Subcutaneous abdominal adipose tissue (tissue), 5 donors: ENCODE measurements at regions not wholly inside any gene's neighbourhood (a gene's known extent, or its start where the extent isn't known, plus 50 kb on each side); places are given as distances from the start of the nearest gene placed in this dataset.
"Not testable (repeated sequence)": the region's sequence is repeated elsewhere in the genome, so short reads cannot be mapped to it uniquely, and the experiment has no call there.

Experiments used
- H3K27ac ChIP-seq: one replicate; pipeline ENCODE4 v1.7.0; 2013; ENCODE audit warnings: low read depth, mild to moderate bottlenecking, inconsistent platforms, low read length, moderate library complexity
- H3K27me3 ChIP-seq, 5 donors: one replicate each; pipeline ENCODE4 v1.7.0; 2013; ENCODE audit warnings: low read length in 5 of 5, inconsistent platforms in 1 of 5; ENCODE audit not compliant: control insufficient read depth in 5 of 5, insufficient read depth in 4 of 5
- H3K36me3 ChIP-seq, 5 donors: one replicate each; pipeline ENCODE4 v1.7.0; 2013; ENCODE audit warnings: low read length in 5 of 5; ENCODE audit not compliant: control insufficient read depth in 5 of 5, insufficient read depth in 5 of 5
- H3K4me1 ChIP-seq, 5 donors: one replicate each; pipeline ENCODE4 v1.7.0; 2013; ENCODE audit warnings: low read length in 5 of 5, mild to moderate bottlenecking in 3 of 5, moderate library complexity in 1 of 5; ENCODE audit not compliant: control insufficient read depth in 5 of 5, insufficient read depth in 5 of 5
- H3K4me3 ChIP-seq, 5 donors: one replicate each; pipeline ENCODE4 v1.7.0; 2013; ENCODE audit warnings: low read length in 5 of 5, low read depth in 1 of 5
- H3K9ac ChIP-seq, 5 donors: one replicate each; pipeline ENCODE4 v1.7.0; 2013; ENCODE audit warnings: low read length in 5 of 5, mild to moderate bottlenecking in 4 of 5, moderate library complexity in 3 of 5
- H3K9me3 ChIP-seq, 5 donors: one replicate each; pipeline ENCODE4 v1.7.0; 2013; ENCODE audit warnings: low read length in 5 of 5; ENCODE audit not compliant: control insufficient read depth in 5 of 5
- donor health status: healthy.
- donor health status: healthy.
- donor health status: healthy.
- donor health status: healthy.
- donor health status: healthy.

DNA sequence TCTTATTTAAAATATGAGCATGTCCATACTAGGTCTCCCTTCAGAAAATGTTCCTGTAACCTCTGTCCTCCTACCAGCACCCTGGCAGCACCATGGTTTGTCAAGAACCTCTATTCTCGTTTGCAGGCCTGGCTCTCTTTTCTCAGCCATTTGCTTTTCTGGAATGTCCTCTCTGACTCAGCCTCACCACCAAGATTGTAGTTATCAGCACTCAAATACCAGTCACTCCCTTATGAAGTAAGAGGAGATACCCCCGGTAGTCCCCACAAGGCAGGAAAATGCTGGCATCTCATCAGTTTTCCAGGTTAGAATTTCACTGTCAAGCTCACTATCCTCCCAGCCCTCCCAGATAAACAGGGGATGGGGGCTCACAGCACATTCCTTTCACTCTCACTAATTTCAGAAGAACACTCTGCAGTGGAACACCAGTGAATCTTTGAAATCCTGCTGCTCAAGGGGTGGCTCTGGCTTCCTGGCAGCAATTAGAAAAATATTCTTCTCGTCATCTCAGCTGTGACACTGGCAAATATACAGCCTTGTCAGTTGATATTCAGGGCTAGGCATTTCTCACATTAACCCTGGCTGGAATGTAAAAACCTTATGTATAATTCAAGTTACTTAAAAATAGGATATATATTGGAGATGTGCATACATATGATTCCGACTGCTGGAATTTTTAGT, 129.2 kb downstream of the TBX18 start:
- Histone ChIP-seq H3K9ac (no peak overlapping the region), H3K36me3 (no peaks in the 10 kb centered on the region), H3K4me3 (no peak overlapping the region), H3K27me3 (no peaks in the 10 kb centered on the region), H3K27ac (no peak overlapping the region), H3K4me1 (no peaks in the 10 kb centered on the region), H3K9me3 (no peaks in the 10 kb centered on the region)

DNA sequence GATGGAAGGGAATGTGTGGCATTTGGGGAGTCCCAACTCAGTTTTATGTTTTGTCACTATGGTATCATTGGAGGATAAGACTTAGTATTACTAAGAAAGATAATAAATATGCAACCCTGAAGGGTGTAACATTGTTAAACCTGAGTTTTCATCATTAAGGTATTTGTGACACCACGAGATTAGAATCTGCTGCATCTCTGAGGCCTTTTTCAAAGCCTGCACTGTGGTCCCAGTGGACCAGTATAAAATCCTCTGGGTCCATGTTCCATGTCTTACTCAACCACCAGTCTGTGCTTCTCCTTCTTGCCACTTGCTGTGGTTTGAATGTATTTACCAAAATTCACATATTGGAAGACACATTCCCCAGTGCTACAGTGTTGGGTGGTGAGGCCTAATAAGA, 130.6 kb downstream of the TBX18 start:
- Histone ChIP-seq H3K36me3 (no peaks in the 10 kb centered on the region), H3K9ac (no peak overlapping the region), H3K27me3 (no peaks in the 10 kb centered on the region)

DNA sequence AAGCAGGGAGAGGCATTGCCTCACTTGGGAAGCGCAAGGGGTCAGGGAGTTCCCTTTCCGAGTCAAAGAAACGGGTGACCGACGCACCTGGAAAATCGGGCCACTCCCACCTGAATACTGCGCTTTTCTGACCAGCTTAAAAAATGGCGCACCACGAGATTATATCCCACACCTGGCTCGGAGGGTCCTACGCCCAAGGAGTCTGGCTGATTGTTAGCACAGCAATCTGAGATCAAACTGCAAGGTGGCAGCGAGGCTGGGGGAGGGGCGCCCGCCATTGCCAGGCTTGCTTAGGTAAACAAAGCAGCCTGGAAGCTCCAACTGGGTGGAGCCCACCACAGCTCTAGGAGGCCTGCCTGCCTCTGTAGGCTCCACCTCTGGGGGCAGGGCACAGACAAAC, 137.9 kb downstream of the TBX18 start:
- H3K27ac ChIP-seq, H3K4me1 ChIP-seq, H3K36me3 ChIP-seq, H3K9me3 ChIP-seq, H3K27me3 ChIP-seq, H3K4me3 ChIP-seq, H3K9ac ChIP-seq: not testable (repeated sequence)

More for the DNA sequence above, 130.6 kb downstream of the TBX18 start:
- Histone ChIP-seq H3K4me3 (no peak overlapping the region), H3K9me3 (no peaks in the 10 kb centered on the region), H3K27ac (no peak overlapping the region), H3K4me1 (no peaks in the 10 kb centered on the region)

DNA sequence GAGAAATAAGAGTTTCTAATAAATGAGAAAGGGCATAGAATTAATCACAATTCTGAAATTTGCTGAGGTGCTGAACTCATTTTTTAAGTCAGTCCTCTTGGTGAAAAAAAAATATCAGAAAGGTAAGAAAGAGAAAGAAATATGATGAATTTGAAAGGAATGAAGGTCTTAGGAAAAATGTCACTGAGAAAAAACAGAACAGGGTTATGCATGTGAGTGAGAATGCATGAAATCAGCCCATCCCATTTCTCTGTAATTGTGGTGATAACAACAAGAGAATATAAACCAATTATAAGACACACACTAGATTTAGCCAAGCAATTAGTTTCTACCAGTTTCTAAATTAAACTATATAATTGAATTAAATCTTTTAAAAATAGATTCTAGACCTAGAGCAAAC, 138.9 kb downstream of the TBX18 start:
- Histone ChIP-seq H3K9me3 (peaks cover 0 to 2% (median 0%) of the 10 kb centered on the region in 5 donors), H3K36me3 (no peaks in the 10 kb centered on the region), H3K4me3 (no peak overlapping the region), H3K9ac (no peak overlapping the region), H3K27me3 (no peaks in the 10 kb centered on the region), H3K4me1 (peaks cover 0 to 5% (median 0%) of the 10 kb centered on the region in 5 donors), H3K27ac (no peak overlapping the region)

DNA sequence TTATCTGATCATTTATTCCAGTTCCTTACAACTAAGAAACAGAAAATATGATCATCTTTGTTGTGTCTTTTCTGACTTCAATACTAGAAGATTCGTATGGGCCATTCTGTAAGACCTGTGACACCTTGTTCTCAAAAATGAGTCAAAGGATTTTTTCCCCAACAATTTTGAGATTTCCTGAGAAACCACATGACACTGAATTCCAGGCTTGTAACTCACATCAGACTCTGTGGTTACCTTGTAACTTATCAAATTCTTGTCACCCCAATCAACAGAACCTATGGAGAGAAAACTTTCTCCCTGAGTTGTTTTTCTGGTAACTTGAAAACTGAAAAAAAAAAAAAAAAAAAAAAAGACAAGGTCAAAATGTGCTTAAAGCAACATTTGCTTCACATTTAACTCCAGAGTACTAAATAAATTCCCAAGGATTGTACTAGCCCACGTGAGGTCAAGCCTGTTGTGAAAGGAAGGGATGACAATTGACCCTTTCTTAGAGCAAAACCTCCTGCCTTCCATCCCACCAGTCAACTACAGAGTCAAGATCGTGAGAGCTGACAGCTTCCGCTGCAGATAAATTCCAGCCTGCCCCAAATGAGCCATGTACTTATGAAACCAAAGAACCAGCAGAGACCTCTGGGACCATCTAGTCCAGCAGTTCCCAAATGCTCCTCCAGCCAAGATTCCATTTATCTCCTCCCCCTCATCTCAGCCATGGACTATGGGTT, 140.3 kb downstream of the TBX18 start:
- Histone ChIP-seq H3K4me3 (no peak overlapping the region), H3K4me1 (peaks cover 0 to 5% (median 0%) of the 10 kb centered on the region in 5 donors), H3K27me3 (no peaks in the 10 kb centered on the region), H3K27ac (no peak overlapping the region), H3K36me3 (no peaks in the 10 kb centered on the region), H3K9me3 (peaks cover 0 to 2% (median 0%) of the 10 kb centered on the region in 5 donors), H3K9ac (no peak overlapping the region)

DNA sequence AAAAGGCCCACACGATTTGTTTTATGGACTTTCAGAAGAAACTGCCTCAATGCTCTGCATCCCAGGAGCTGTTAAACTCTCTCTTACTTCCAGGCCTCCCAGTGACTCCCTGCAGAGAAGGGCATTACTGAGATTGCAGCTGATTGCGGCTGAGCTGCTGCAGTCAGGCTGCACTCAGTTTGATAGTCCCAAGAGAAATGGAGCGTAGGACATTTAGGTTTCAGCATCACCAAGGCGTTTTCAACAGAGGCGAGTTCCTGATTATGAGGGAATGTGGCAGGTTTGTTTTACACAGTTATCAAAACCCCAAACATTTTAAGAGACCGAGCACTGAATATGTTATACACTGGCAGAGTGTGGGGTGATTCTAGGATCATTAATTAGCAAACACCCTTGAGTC, 145.6 kb downstream of the TBX18 start:
- Histone ChIP-seq H3K4me3 (no peak overlapping the region), H3K9me3 (peaks cover 0 to 2% (median 0%) of the 10 kb centered on the region in 5 donors), H3K4me1 (no peaks in the 10 kb centered on the region), H3K27me3 (no peaks in the 10 kb centered on the region), H3K9ac (no peak overlapping the region), H3K27ac (no peak overlapping the region), H3K36me3 (no peaks in the 10 kb centered on the region)

DNA sequence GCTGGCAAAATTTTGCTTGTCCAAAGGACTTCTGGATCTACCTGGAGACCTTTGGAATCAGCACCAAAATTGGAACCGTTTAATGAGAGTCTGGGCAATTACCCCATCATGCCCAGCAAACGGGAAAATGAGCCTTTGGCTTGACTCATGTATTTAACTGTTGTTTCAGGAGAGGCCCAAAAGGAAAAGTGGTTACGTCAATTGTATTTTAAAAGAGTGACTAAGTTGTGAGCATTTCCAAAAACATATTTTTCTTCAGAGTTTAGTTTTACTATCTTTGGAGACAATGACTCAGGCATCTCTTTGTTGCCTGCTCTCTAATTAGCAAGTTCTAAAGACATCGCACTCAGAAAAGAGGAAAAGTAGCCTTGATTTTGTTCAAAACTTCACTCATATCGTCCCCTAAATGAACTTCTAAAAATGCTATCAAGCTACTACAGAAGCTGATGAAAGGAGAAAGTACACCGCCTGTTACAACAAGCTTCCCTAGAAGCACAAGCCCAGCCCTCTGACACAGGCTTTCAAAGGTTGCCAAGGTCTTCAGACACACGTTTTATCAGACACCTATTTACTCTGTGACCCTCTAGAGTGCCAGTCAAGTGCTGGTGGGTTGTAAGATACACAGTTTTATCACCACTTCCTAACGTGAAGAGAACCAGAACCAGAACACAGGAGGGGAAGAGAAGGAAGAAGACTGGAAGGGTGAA, 146.2 kb downstream of the TBX18 start:
- Histone ChIP-seq H3K4me1 (no peaks in the 10 kb centered on the region), H3K27ac (no peak overlapping the region), H3K4me3 (no peak overlapping the region), H3K36me3 (no peaks in the 10 kb centered on the region), H3K9me3 (peaks cover 0 to 2% (median 0%) of the 10 kb centered on the region in 5 donors), H3K27me3 (no peaks in the 10 kb centered on the region), H3K9ac (no peak overlapping the region)

DNA sequence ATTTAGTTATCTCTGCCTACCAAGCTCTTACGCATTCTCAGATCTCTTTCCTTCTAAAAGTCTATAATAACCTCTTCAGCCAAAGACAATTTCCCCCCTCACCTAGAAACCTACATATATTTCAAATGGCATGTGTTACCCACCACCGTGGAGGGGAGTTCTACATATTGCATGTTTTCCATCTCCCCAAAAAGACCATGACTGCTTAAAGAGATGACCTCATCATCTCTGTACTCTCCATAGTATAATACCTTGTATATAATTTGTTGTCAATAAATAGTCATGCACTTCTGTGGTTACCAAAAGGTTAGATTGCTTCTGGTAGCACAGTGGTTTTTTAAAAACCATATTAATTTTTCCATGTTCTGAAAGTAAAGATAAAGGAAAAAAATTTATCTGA, 148.4 kb downstream of the TBX18 start:
- Histone ChIP-seq H3K27ac (no peak overlapping the region), H3K9ac (no peak overlapping the region), H3K9me3 (no peaks in the 10 kb centered on the region), H3K27me3 (no peaks in the 10 kb centered on the region), H3K4me3 (no peak overlapping the region), H3K36me3 (no peaks in the 10 kb centered on the region), H3K4me1 (no peaks in the 10 kb centered on the region)

DNA sequence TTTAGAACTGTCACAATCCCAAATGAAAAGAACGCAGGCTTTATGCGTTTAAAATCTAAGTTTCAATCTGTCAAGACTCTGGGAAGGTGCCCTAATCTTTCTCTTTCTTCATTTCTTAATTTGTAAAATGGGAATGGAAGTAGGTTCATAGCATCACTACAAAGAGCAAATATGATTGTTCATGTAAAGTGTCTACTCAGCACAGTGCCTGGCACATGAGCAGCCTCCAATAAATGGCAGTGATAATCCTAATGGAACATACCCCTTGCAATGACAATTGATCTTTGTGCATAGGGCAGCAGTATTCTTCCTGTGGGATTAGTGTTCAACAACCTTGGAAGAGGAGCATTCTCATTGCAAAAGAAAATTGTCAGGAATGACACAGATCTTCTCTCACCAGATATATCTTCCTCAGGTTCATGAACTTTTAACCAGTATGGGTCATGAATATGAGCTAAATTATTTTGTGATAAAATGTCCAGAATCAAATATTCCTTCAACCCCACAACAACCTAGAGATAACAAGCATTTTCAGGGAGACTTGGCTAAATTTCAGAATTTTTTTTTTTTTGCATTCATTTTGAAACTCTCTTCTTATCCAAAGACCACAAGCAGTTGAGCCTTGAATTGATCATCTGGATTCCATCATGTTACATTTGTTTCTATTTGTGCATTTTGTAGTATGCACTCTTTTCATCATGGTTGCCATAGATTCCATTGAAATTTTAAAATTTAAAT, 149.1 kb downstream of the TBX18 start:
- Histone ChIP-seq H3K9me3 (no peaks in the 10 kb centered on the region), H3K27ac (no peak overlapping the region)

More for the DNA sequence above, 149.1 kb downstream of the TBX18 start:
- H3K4me3 ChIP-seq: no peak overlapping the region
- no peak overlapping the region for H3K9ac ChIP-seq
- no peaks in the 10 kb centered on the region for H3K27me3 ChIP-seq
- no peaks in the 10 kb centered on the region for H3K36me3 ChIP-seq
- H3K4me1 ChIP-seq: no peaks in the 10 kb centered on the region
